ENCODE measurements at regions not wholly inside any gene's neighbourhood (a gene's known extent, or its start where the extent isn't known, plus 50 kb on each side); places are given as distances from the start of the nearest gene placed in this dataset.

DNA sequence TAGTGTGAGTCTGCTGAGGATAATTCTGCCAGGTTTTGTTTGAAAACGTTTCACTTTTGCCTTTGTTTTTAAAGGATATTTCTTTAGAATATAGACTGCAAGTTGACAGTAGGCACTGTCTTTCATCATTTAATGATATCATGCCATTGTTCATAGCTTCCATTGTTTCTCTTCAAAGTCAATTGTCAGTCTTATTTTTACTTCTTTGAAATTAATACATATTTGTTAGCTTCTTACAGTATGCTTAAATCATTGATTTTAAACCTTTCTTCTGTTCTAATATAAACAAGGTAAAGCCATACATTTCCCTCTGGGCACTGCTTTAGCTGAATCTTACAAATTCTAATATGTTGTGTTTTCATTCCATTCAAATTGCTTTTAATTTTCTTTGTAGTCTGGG, 62.3 kb upstream of the PARVA start:
- no peak for DNase-seq (ENCODE audit: low spot score)
- Mint-ChIP-seq H3K4me3 (no peak overlapping the region), H3K4me1 (peaks cover 22% of the 10 kb centered on the region), H3K36me3 (peaks cover 12% of the 10 kb centered on the region), H3K27ac (no peak overlapping the region), H3K9me3 (peaks cover 24% of the 10 kb centered on the region), H3K27me3 (ENCODE audit: low read depth) (no peaks in the 10 kb centered on the region)
- no peak for TF ChIP-seq JUN (CRISPR knock-in tag; IDR thresholded peaks at IDR 0.05)
- peak; percentile 86; the same call in 1 of the 2 replicates for TF ChIP-seq ZNF317 (CRISPR knock-in tag; IDR thresholded peaks at IDR 0.05; ENCODE audit: borderline replicate concordance, low read depth)
- ChIA-PET CTCF (interaction anchor here (1.6 to 1.8 kb wide), 2 partner anchors 26 to 649 kb away, joined by 4 to 6 read pairs; no protein-coding TSS in a partner anchor), POLR2A (no interaction called here)
- no peak for ATAC-seq

DNA sequence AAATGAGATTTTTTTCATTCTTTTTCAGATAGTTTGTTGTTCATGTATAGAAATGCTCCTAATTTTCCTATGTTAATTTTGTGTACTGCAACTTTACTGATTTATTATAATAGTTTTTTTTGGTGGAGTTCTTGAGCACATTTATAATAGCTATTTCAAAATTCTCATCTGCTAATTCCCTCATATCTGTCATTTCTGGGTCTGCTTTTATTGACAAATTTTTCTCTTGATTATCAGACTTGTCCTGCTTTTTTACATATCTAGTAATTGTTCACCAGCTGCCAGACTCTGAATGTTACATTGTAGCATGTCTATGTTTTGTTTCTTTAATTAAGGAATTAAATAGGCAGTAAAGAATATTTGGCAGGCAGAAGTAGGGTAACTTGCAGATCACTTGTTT, 60.9 kb upstream of the PARVA start:
- Mint-ChIP-seq H3K4me1 (peaks cover 27% of the 10 kb centered on the region), H3K36me3 (peaks cover 12% of the 10 kb centered on the region), H3K9me3 (peaks cover 24% of the 10 kb centered on the region), H3K27ac (no peak overlapping the region), H3K4me3 (no peak overlapping the region), H3K27me3 (ENCODE audit: low read depth) (no peaks in the 10 kb centered on the region)
- TF ChIP-seq MYBL2 (CRISPR knock-in tag; IDR thresholded peaks at IDR 0.05) (no peak), GRHL2 (CRISPR knock-in tag; IDR thresholded peaks at IDR 0.05; ENCODE audit: insufficient replicate concordance, severe bottlenecking) (no peak), E2F4 (CRISPR knock-in tag; IDR thresholded peaks at IDR 0.05; ENCODE audit: borderline replicate concordance, low read depth) (no peak), ZSCAN18 (CRISPR knock-in tag; IDR thresholded peaks at IDR 0.05) (no peak), EMX1 (CRISPR knock-in tag; IDR thresholded peaks at IDR 0.05) (no peak), ZMAT4 (CRISPR knock-in tag; IDR thresholded peaks at IDR 0.05) (no peak)
- TF ChIP-seq, protein P1, sequence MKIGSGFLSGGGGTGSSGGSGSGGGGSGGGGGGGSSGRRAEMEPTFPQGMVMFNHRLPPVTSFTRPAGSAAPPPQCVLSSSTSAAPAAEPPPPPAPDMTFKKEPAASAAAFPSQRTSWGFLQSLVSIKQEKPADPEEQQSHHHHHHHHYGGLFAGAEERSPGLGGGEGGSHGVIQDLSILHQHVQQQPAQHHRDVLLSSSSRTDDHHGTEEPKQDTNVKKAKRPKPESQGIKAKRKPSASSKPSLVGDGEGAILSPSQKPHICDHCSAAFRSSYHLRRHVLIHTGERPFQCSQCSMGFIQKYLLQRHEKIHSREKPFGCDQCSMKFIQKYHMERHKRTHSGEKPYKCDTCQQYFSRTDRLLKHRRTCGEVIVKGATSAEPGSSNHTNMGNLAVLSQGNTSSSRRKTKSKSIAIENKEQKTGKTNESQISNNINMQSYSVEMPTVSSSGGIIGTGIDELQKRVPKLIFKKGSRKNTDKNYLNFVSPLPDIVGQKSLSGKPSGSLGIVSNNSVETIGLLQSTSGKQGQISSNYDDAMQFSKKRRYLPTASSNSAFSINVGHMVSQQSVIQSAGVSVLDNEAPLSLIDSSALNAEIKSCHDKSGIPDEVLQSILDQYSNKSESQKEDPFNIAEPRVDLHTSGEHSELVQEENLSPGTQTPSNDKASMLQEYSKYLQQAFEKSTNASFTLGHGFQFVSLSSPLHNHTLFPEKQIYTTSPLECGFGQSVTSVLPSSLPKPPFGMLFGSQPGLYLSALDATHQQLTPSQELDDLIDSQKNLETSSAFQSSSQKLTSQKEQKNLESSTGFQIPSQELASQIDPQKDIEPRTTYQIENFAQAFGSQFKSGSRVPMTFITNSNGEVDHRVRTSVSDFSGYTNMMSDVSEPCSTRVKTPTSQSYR (CRISPR knock-in tag; IDR thresholded peaks at IDR 0.05): no peak
- no peak for DNase-seq (ENCODE audit: low spot score)
- ChIA-PET POLR2A (no interaction called here), CTCF (interaction anchor here (1.8 kb wide), 1 partner anchor 647 kb away, joined by 4 read pairs; no protein-coding TSS in a partner anchor)
- no peak for ATAC-seq

DNA sequence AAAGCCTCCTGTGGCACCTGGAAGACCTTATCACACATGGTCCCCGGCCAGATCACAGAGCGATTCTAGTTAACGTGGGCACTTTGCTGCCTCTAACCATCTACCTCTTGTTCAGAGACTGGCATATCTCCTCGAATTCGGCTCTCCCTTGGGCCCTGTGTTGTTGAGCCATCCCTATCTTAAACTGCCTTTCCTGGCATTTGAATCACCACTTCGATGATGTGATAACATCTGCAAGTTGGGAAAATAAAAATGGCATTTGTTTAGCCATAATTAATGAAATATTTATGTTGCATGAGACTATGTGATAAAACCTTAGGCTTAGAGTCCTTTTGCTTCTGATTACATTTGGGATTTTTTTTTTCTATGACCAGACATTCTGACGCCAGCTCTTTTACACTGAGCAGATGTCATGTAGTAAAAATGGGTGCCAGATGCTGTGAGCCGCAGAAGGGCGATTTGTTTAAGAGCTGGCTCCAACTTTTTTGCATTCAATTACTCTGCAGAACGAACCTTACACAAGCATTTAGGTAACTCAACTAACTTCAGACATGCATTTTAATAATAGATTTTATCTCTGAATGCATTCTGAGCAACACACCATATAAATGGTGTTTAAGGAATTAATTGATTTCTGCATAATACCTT, 58.5 kb upstream of the PARVA start:
- Mint-ChIP-seq H3K4me3 (no peak overlapping the region), H3K27ac (no peak overlapping the region), H3K4me1 (peaks cover 27% of the 10 kb centered on the region), H3K27me3 (ENCODE audit: low read depth) (no peaks in the 10 kb centered on the region), H3K36me3 (peaks cover 12% of the 10 kb centered on the region), H3K9me3 (peaks cover 24% of the 10 kb centered on the region)
- POLR2A ChIA-PET: interaction anchor here (0.7 kb wide), 1 partner anchor 919 kb away, joined by 3 read pairs; no protein-coding TSS in a partner anchor
- ATAC-seq (no peak), DNase-seq (ENCODE audit: low spot score) (no peak)
- CTCF ChIA-PET: interaction anchor here (0.6 to 4.9 kb wide), 7 partner anchors 12 to 645 kb away, joined by 3 to 41 read pairs (median 4); no protein-coding TSS in a partner anchor
- TF ChIP-seq E2F1 (CRISPR knock-in tag; IDR thresholded peaks at IDR 0.05) (no peak), TCF7 (CRISPR knock-in tag; IDR thresholded peaks at IDR 0.05; ENCODE audit: low read depth) (no peak), JUN (CRISPR knock-in tag; IDR thresholded peaks at IDR 0.05) (no peak), TP53 (CRISPR knock-in tag; IDR thresholded peaks at IDR 0.05) (no peak), ZBTB21 (CRISPR knock-in tag; IDR thresholded peaks at IDR 0.05; ENCODE audit: borderline replicate concordance) (no peak), FOXP1 (CRISPR knock-in tag; IDR thresholded peaks at IDR 0.05; ENCODE audit: borderline replicate concordance) (no peak), NFE2L1 (CRISPR knock-in tag; IDR thresholded peaks at IDR 0.05) (no peak)
- TF ChIP-seq, protein P2, sequence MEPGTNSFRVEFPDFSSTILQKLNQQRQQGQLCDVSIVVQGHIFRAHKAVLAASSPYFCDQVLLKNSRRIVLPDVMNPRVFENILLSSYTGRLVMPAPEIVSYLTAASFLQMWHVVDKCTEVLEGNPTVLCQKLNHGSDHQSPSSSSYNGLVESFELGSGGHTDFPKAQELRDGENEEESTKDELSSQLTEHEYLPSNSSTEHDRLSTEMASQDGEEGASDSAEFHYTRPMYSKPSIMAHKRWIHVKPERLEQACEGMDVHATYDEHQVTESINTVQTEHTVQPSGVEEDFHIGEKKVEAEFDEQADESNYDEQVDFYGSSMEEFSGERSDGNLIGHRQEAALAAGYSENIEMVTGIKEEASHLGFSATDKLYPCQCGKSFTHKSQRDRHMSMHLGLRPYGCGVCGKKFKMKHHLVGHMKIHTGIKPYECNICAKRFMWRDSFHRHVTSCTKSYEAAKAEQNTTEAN (CRISPR knock-in tag; IDR thresholded peaks at IDR 0.05): no peak
- TF ChIP-seq, protein P3, sequence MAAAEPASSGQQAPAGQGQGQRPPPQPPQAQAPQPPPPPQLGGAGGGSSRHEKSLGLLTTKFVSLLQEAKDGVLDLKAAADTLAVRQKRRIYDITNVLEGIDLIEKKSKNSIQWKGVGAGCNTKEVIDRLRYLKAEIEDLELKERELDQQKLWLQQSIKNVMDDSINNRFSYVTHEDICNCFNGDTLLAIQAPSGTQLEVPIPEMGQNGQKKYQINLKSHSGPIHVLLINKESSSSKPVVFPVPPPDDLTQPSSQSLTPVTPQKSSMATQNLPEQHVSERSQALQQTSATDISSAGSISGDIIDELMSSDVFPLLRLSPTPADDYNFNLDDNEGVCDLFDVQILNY (CRISPR knock-in tag; IDR thresholded peaks at IDR 0.05): no peak
- TF ChIP-seq, protein P4, sequence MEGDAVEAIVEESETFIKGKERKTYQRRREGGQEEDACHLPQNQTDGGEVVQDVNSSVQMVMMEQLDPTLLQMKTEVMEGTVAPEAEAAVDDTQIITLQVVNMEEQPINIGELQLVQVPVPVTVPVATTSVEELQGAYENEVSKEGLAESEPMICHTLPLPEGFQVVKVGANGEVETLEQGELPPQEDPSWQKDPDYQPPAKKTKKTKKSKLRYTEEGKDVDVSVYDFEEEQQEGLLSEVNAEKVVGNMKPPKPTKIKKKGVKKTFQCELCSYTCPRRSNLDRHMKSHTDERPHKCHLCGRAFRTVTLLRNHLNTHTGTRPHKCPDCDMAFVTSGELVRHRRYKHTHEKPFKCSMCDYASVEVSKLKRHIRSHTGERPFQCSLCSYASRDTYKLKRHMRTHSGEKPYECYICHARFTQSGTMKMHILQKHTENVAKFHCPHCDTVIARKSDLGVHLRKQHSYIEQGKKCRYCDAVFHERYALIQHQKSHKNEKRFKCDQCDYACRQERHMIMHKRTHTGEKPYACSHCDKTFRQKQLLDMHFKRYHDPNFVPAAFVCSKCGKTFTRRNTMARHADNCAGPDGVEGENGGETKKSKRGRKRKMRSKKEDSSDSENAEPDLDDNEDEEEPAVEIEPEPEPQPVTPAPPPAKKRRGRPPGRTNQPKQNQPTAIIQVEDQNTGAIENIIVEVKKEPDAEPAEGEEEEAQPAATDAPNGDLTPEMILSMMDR (IDR thresholded peaks at IDR 0.05): no peak
